ENCODE measurements at regions not wholly inside any gene's neighbourhood (a gene's known extent, or its start where the extent isn't known, plus 50 kb on each side); places are given as distances from the start of the nearest gene placed in this dataset.

DNA sequence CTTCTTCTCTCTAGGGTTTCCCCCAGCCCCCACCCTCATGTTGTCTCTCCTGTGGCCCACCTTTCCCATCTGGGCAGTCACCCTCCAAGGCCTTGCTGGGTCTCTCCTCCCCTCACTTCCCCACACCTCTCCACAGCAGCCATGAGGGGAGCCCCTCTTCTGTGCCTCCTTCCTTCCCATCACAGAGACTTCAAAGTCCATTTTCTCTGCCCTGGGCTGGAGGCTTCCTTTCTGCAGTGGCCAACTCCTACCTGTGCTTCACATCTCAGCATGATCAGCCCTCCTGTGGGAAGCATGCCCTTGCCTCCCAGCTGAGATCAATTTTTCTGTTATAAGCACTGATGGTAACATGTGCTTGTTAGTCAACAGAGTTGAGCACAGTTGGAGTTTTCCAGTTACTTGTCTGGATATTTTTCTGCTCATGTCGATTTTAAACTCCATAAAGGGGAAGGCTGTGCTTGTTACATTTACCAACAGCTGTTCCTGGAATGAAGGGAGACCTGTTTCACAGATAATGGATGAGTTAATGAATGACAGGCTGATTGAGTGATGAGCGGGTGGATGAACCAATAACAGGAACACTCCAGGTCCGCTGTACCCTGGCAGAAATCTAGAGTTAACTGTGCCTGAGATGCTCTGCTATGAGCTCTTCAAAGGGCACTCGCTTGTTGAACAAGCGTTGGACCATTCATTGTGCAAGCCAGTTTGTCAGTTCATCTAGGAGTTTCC is 71.4 kb upstream of the PRSS58 start:
- DNase-seq (ENCODE audit: low read depth) = no peak

DNA sequence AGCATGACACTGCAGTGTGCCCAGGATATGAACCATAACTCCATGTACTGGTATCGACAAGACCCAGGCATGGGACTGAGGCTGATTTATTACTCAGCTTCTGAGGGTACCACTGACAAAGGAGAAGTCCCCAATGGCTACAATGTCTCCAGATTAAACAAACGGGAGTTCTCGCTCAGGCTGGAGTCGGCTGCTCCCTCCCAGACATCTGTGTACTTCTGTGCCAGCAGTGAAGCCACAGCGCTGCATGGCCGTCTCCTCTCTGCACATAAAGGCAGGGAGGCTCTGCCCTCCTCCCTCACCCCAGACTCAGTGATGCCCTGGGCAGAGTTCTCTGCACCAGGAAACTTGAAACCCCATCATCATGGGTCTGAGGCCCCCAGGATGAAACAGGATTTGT is 70.7 kb upstream of the PRSS58 start:
- no peak for DNase-seq (ENCODE audit: low read depth)

- no peak for DNase-seq (ENCODE audit: low read depth)
Observed at GRCh38 chr7:142327628-142328405, 70.0 kb upstream of the PRSS58 start.

DNA sequence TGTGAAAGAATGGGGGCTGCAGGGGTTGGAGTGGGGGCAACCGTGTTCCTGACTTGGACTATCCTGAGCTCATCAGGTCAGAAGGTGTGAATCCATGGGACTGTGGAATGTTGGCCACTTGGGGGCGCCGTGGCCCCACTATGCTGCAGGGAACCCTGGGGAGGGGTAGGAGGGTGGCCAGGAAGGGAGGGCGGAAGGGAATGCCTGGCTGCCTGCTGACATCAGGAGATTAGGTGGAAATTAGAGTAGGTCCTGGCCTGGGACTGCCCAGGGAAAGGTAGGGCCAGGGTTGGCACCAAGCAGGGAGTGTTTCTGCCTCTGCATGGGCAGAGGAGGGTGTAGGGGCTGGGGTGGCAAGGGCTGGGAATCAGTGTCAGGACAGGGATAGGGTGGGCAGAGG is 65.8 kb upstream of the PRSS58 start:
- peak; percentile 25 for DNase-seq (ENCODE audit: low read depth)

GRCh38 chr7:142321391-142321790 is 63.5 kb upstream of the PRSS58 start:
- DNase-seq (ENCODE audit: low read depth) = no peak

DNA sequence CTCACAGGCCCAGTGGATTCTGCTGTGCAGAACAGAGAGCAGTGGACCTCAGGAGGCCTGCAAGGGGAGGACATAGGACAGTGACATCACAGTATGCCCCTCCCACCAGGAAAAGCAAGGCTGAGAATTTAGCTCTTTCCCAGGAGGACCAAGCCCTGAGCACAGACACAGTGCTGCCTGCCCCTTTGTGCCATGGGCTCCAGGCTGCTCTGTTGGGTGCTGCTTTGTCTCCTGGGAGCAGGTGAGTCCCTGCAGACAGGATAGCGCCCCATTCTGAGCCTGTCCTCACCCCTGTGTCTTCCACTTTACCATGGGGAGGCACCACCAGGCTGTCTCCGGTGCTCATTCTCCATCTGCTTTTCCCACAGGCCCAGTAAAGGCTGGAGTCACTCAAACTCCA is 63.0 kb upstream of the PRSS58 start:
- no peak for DNase-seq (ENCODE audit: low read depth)

DNA sequence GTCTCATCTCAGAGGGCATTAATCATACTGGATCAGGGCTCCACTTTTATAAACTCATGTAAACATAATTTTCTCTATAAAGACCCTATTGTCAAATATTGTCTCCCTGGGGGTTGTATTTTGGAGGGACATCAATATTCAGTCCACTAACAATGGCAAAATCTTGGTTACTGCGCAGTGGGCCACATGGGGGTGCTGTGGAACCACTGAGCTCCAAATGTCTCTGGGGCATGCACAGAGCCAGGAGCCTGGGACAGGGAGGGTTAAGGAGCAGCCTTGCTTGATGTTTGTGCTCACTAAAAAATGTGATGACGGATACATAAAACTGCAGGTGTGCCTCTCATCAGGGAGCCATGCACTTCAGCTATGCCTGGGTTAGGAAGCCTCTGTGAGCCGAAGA is 62.1 kb upstream of the PRSS58 start:
- no peak for DNase-seq (ENCODE audit: low read depth)

DNA sequence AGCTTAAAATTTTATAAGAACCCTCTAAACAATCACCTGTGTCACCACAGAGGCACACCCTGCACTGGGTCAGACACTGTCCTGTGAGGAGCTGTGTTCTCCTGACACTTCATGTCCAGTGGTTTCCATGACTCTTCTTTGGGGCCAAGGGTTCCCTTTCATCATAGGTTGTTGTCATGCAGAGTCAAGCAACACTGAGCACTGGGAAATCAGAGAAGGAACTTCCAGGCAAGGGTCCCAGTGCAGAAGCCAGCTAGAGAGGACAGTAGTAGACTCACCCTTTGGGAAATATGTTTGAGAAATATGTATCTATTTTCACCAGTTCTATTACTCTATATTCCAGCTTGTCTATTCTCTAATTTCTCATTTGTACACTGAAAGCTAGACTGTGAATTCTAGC is 56.4 kb upstream of the PRSS58 start:
- no peak for DNase-seq (ENCODE audit: low read depth)

DNA sequence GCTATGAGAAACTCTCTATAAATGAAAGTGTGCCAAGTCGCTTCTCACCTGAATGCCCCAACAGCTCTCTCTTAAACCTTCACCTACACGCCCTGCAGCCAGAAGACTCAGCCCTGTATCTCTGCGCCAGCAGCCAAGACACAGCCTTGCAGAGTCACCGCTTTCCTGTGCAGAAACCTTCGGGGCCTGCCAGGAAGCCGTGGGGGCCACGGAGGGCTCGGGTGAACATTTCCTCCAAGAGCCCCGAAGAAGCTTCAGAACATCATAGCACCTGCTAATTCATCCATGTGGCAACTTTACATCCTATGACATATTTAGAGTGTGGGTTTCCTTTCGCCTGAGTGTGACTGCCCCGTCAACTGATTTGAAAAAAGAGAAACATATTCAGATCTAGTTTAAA is 55.7 kb upstream of the PRSS58 start:
- no peak for DNase-seq (ENCODE audit: low read depth)

DNA sequence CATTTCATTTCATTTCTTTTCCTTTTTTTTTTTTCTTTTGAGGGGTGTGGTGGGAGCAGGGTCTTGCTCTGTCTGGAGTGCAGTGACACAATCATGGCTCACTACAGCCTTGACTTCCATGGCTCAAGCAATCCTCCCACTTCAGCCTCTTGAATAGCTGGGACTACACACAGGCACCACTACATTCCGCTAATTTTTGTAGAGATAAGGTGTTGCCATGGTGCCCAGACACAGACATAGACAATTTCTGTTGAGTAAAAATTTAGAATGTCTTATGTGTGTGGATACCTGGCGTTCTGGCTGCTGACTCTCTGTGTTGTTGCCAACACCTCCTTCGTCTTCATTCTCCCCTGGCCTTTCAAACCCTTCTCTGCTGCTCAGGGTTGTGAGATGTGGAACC is 54.0 kb upstream of the PRSS58 start:
- DNase-seq (ENCODE audit: low read depth) = no peak

DNA sequence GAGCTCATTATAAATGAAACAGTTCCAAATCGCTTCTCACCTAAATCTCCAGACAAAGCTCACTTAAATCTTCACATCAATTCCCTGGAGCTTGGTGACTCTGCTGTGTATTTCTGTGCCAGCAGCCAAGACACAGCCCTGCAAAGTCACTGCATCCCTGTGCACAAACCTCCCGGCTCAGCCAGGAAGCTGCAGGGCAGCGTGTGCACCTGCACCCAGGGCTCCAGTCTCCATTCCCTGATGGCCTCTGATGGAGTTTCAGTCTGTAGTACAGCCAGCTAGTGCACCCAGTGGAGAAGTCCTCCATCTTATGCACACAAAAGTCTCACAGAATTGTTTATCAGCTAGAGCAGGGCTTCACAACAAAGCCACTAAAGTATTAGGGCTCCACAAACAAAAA is 51.1 kb upstream of the PRSS58 start:
- no peak for DNase-seq (ENCODE audit: low read depth)

DNA sequence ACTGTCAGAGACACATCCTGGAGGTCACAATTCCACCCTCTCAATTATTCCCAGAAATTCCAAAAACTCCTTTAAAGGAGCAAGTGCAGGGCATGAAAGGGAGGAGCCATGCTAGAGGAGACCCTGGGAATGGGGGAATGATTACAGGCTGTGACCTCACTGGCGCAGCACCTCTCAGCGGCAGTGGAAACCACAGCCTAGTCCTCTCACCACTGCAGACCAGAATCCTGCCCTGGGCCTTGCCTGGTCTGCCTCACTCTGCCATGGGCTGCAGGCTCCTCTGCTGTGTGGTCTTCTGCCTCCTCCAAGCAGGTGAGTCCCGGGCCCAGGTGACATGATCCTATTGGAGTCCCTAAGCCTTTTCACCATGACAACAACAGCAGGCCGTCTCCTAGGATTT is 50.5 kb upstream of the PRSS58 start:
- DNase-seq (ENCODE audit: low read depth) = no peak

All from stimulated activated CD8-positive, alpha-beta memory T cell treated with anti-CD3 and anti-CD28 coated beads, Interleukin-15, amount 100 ng/mL, for 24 hours (primary cell).